Keratinocyte (primary cell): ENCODE measurements at regions not wholly inside any gene's neighbourhood (a gene's known extent, or its start where the extent isn't known, plus 50 kb on each side); places are given as distances from the start of the nearest gene placed in this dataset.

Experiments used
- DNase-seq: peaks from one replicate; pipeline ENCODE4 v3.0.0-alpha.2; 2011; ENCODE audit warnings: low read depth, missing footprints, low spot score
- FAIRE-seq: peaks from 2 replicates; lab custom pipeline; 2011; peaks lifted over from hg19 to GRCh38; lab: Jason Lieb, UNC
- H2AFZ ChIP-seq: 2 replicates; pipeline ENCODE4 v1.6.0; 2012; ENCODE audit warnings: low read length, control low read depth, inconsistent platforms; ENCODE audit not compliant: control insufficient read depth
- H3K27ac ChIP-seq: 2 replicates; pipeline ENCODE4 v1.5.1; 2011; ENCODE audit warnings: low read length; ENCODE audit not compliant: control insufficient read depth, insufficient read depth
- H3K27me3 ChIP-seq: 3 replicates; pipeline ENCODE4 v1.6.0; 2011; ENCODE audit warnings: low read length; ENCODE audit not compliant: control insufficient read depth, insufficient read depth; ENCODE audit errors: extremely low read depth
- H3K36me3 ChIP-seq, 2 experiments: 2 replicates in 1 of 2; 3 replicates in 1 of 2; pipeline ENCODE4 v1.5.1; 2011; ENCODE audit warnings: low read length in 2 of 2, mild to moderate bottlenecking in 1 of 2; ENCODE audit not compliant: control insufficient read depth in 2 of 2, insufficient read depth in 2 of 2; ENCODE audit errors: extremely low read depth in 1 of 2
- H3K4me1 ChIP-seq: 3 replicates; pipeline ENCODE4 v1.5.1; 2011; ENCODE audit warnings: low read length; ENCODE audit not compliant: control insufficient read depth, insufficient read depth; ENCODE audit errors: extremely low read depth
- H3K4me2 ChIP-seq: 3 replicates; pipeline ENCODE4 v1.6.0; 2011; ENCODE audit warnings: low read depth, low read length; ENCODE audit not compliant: control insufficient read depth, insufficient read depth; ENCODE audit errors: extremely low read depth
- H3K4me3 ChIP-seq, 3 experiments: fragments of 200-600 bp in 1 of 3; sonication (generic) in 1 of 3; 2 replicates in 2 of 3; 3 replicates in 1 of 3; pipeline ENCODE4 v1.5.1; 2011 to 2016; ENCODE audit warnings: low read length in 3 of 3, mild to moderate bottlenecking in 3 of 3, control low read depth in 2 of 3, inconsistent platforms in 1 of 3, low read depth in 1 of 3, mixed read lengths in 1 of 3, mixed run types in 1 of 3, moderate library complexity in 1 of 3; ENCODE audit not compliant: control insufficient read depth in 2 of 3, insufficient read depth in 2 of 3; ENCODE audit errors: extremely low read depth in 1 of 3
- H3K79me2 ChIP-seq: 2 replicates; pipeline ENCODE4 v1.6.0; 2012; ENCODE audit warnings: low read length; ENCODE audit not compliant: control insufficient read depth, insufficient read depth
- H3K9ac ChIP-seq: 3 replicates; pipeline ENCODE4 v1.6.0; 2011; ENCODE audit warnings: low read length; ENCODE audit not compliant: control insufficient read depth, insufficient read depth; ENCODE audit errors: extremely low read depth
- H3K9me1 ChIP-seq: 3 replicates; pipeline ENCODE4 v1.6.0; 2011; ENCODE audit warnings: low read length; ENCODE audit not compliant: control insufficient read depth, insufficient read depth; ENCODE audit errors: extremely low read depth
- H3K9me3 ChIP-seq: 2 replicates; pipeline ENCODE4 v1.5.1; 2012; ENCODE audit warnings: low read depth, low read length; ENCODE audit not compliant: control insufficient read depth
- H4K20me1 ChIP-seq: 3 replicates; pipeline ENCODE4 v1.6.0; 2011; ENCODE audit warnings: low read length; ENCODE audit not compliant: control insufficient read depth, insufficient read depth; ENCODE audit errors: extremely low read depth
- CTCF ChIP-seq, 3 experiments: IDR thresholded peaks in 1 of 3; conservative IDR thresholded peaks in 1 of 3; optimal IDR thresholded peaks in 1 of 3; 2 replicates in 2 of 3; 3 replicates in 1 of 3; pipeline versions ENCODE3 to v1.5.1; 2011; ENCODE audit warnings: low read length in 3 of 3, mild to moderate bottlenecking in 3 of 3, moderate library complexity in 2 of 3, control low read depth in 1 of 3, inconsistent platforms in 1 of 3; ENCODE audit not compliant: insufficient read depth in 2 of 3; ENCODE audit errors: extremely low read depth in 1 of 3
- EZH2 ChIP-seq: IDR thresholded peaks from one replicate; pipeline ENCODE4 v1.6.1; 2012; ENCODE audit warnings: inconsistent platforms, mild to moderate bottlenecking, low read length, moderate library complexity
- dilution Hi-C: fragments of 300-500 bp; cut with MboI; formaldehyde crosslinking; loops from one replicate; pipeline ENCODE4 v1.7.0; 2020; ENCODE audit warnings: low sequenced_read_pairs; ENCODE audit not compliant: extremely low pct_ligation_motif_present

- Histone ChIP-seq H3K9me3 (no peaks in the 10 kb centered on the region), H2AFZ (no peak overlapping the region), H3K9me1 (no peaks in the 10 kb centered on the region), H3K79me2 (no peaks in the 10 kb centered on the region), H3K4me3 (no peak overlapping the region), H3K27me3 (no peaks in the 10 kb centered on the region), H3K27ac (no peak overlapping the region), H3K9ac (no peak overlapping the region), H3K4me2 (no peak overlapping the region), H4K20me1 (no peaks in the 10 kb centered on the region), H3K4me1 (peaks cover 23% of the 10 kb centered on the region), H3K36me3 (no peaks in the 10 kb centered on the region)
- FAIRE-seq (no peak), DNase-seq (no peak)
- no peak for TF ChIP-seq EZH2
- TF ChIP-seq CTCF (optimal IDR thresholded peaks at IDR 0.05 in 1 of 3, IDR thresholded peaks at IDR 0.05 in 1 of 3, conservative IDR thresholded peaks at IDR 0.05 in 1 of 3; ENCODE audit: extremely low read depth in 1 of 3, insufficient read depth in 2 of 3, low read length in 3 of 3): no peak
- dilution Hi-C loops: no loop called here
Observed at GRCh38 chr6:104186831-104187230, 672.9 kb downstream of the HACE1 start.

- H3K79me2 ChIP-seq: no peaks in the 10 kb centered on the region
- no peaks in the 10 kb centered on the region for H4K20me1 ChIP-seq
- no peak for DNase-seq
- dilution Hi-C loops: no loop called here
- H3K9me1 ChIP-seq: no peaks in the 10 kb centered on the region
- H3K4me1 ChIP-seq: peaks cover 23% of the 10 kb centered on the region
- no peak overlapping the region for H3K4me3 ChIP-seq
- H2AFZ ChIP-seq: peak overlapping the region; percentile 49
- no peaks in the 10 kb centered on the region for H3K27me3 ChIP-seq
- H3K36me3 ChIP-seq: no peaks in the 10 kb centered on the region
- H3K4me2 ChIP-seq: no peak overlapping the region
- no peak for FAIRE-seq
- no peak overlapping the region for H3K27ac ChIP-seq
- TF ChIP-seq CTCF (optimal IDR thresholded peaks at IDR 0.05 in 1 of 3, IDR thresholded peaks at IDR 0.05 in 1 of 3, conservative IDR thresholded peaks at IDR 0.05 in 1 of 3; ENCODE audit: extremely low read depth in 1 of 3, insufficient read depth in 2 of 3, low read length in 3 of 3) (no peak), EZH2 (no peak)
- no peak overlapping the region for H3K9ac ChIP-seq
- no peaks in the 10 kb centered on the region for H3K9me3 ChIP-seq
Observed at GRCh38 chr6:104183816-104184435, 675.8 kb downstream of the HACE1 start.
